NCI-H345 treated with DMSO at 0.1 percent for 48 hours (cell line): ENCODE measurements at regions not wholly inside any gene's neighbourhood (a gene's known extent, or its start where the extent isn't known, plus 50 kb on each side); places are given as distances from the start of the nearest gene placed in this dataset.
"Not testable (repeated sequence)": the region's sequence is repeated elsewhere in the genome, so short reads cannot be mapped to it uniquely, and the experiment has no call there.

Experiments used
- DNase-seq: peaks from one replicate; lab custom pipeline; 2025; ENCODE audit not compliant: unreplicated experiment; lab: John Stamatoyannopoulos, UW

DNA sequence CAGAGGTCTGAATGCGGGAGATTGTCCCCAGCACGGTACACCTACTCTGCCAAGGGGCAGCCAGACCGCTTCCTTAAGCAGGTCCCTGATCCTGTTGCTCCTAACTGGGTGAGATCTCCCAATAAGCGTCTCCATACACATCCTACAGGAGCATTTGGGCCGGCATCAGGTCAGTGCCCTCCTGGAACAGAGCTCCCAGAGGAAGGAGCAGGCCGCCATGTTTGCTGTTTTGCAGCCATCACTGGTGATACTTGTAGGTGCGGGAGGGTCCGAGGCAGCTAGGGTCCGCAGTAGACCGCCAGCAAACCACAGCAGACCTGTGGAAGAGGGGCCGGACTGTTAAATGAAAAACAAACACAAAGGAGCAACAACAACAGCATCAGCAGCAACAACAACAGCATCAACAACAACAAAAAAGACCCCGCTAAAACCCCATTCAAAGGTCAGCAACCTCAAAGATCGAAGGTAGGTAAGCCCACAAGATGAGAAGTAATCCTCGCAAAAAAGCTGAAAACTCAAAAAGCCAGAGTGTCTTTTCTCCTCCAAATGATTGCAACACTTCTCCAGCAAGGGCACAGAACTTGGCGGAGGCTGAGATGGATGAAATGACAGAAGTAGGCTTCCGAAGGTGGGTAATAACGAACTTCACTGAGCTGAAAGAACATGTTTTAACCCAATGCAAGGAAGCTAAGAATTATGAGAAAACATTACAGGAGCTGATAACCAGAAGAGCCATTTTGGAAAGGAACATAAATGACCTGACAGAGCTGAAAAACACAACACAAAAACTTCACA lies 79.0 kb upstream of the CDH7 start:
- DNase-seq, result no peak

DNA sequence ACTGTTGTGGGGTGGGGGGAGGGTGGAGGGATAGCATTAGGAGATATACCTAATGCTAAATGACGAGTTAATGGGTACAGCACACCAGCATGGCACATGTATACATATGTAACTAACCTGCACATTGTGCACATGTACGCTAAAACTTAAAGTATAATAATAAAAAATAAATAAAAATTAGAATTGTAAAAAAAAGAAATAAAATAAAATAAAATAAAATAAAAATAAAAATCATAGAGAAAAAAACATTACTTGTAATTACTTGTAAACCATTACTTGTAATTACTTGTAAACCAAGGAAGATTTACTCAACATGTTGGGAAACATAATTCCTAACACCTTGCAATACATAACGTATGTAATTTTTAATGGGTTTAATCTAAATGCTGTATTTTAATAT lies 80.7 kb upstream of the CDH7 start:
- not testable (repeated sequence) for DNase-seq

GRCh38 chr18:65661391-65661790 lies 89.4 kb upstream of the CDH7 start:
- DNase-seq, result no peak

DNA sequence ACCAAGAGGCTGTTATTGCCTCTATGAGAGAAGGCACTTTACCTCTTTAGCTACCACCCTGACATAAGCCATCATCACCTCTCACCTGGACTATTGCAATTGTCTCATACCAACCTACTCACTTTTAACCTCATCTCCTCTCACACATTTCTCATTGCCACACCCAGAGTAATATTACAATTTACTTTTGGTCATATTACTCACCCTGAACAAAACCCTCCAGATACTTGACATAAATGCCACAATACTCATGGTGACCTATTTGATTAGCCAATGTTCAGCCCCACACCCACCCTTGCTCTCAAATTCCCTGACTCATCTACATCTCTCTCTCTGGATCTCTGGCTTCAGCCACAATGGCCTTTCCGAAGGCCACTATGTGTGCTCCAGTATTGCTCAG lies 90.9 kb upstream of the CDH7 start:
- DNase-seq, result no peak

- no peak for DNase-seq
These were observed 91.5 kb upstream of the CDH7 start for GRCh38 chr18:65659312-65659711.

GRCh38 chr18:65651192-65651591 lies 99.6 kb upstream of the CDH7 start:
- no peak for DNase-seq

DNA sequence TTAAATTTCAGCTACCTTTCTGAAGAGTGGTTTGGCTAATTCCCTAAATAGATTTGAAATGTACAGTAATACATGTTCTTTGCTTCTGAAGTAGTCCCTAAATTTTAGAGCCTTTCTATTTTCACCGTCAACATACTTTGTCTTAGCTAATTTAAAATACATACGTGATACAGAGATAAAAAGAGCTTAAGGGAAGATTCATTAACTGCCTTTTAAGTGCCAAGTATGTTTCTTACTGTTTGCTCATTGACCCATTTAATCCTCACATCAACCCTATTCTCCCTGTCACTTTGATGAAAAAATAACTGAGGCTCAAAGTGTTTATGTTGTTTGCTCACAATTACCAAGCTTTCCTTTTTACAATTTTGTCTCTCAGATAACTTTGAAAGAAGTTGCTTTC lies 118.6 kb upstream of the CDH7 start:
- no peak for DNase-seq

- DNase-seq, result no peak
These were observed 119.0 kb upstream of the CDH7 start for GRCh38 chr18:65631766-65632165.

DNA sequence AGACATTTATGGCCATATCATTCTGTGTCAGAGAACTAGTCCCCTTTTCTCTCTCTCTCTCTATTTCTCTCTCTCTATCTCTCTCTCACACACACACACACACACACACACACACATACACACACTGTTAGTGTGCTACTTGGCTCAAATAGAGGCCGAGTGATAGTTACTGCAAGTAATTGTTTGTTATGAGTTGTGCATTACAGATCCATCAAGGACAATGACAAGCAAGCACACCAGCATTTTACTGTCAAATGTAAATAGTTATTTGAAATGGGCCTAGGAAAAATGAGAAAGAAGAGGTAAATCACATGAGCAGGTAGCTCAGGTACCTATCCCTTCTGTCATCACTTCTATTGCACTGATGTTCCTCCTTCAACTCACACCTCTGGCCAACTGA lies 122.4 kb upstream of the CDH7 start:
- DNase-seq, result no peak

DNA sequence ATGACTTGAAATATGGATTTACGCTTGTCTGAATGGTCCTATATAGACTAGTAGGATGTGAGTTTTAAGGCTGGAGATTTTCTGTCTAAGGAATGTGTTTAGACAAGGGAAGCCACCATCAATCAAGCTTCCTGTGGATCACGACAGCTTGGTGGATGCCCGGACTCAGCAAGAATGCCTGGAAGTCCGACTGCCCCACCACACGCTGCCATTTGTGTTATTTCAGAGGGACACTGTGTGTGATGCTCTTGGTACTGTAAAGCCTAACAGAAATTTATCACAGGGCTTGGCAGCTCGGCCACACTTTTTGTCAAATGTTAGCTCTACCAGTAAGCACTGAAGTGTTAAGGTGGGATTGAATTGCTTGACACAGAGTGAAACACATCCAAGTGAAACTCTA lies 127.1 kb upstream of the CDH7 start:
- DNase-seq, result no peak

- no peak for DNase-seq
These were observed 128.4 kb upstream of the CDH7 start for GRCh38 chr18:65622436-65622835.

DNA sequence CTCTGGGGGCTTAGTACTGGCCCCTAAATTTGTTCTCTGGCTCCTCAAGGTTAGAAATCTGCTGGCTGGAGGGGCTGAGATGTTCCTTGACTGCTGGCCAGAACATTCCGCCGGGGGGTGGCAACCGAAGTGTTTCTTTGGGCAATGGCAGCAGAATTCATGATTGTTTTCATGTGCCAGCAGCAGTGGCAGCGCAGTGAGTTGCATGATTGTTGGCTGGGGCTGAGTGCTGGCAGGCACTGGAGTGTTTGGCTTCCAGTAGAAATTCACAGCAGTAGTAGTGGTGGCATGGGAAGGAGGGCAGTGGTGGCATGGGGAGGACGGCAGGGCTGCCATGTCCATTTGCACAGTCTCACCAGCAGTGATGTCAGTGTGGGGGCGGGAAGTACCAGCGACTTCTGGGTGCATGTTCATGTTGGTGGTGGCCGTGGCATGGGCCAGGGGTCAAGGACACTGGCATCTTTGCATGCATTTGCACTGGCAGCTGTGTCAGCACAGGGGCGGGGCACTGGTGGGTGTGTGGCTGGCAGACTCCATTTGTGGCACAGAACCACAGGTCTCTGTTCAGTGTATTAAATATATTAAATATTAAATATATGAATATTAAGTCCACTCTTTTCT lies 130.6 kb upstream of the CDH7 start:
- DNase-seq, result no peak

GRCh38 chr18:65610939-65611338 lies 139.9 kb upstream of the CDH7 start:
- no peak for DNase-seq

DNA sequence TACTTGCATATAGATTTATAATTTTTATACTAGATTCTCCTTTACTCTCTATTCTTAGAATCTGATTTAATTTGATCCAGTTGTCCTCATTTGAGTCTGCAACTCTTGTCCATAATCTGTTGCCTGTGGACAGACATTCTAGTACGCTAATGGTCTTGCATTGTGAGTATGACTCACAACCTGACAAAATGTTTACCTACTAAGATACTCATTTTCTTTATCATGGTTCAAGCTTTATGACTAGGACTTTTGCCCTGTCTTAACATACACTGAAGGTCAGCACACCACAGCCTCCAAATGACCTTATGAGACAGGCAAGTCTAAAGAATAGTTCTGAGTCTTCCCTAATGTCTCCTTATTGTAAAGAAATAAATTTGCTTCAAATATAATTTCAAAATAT lies 142.3 kb upstream of the CDH7 start:
- DNase-seq, result no peak

DNA sequence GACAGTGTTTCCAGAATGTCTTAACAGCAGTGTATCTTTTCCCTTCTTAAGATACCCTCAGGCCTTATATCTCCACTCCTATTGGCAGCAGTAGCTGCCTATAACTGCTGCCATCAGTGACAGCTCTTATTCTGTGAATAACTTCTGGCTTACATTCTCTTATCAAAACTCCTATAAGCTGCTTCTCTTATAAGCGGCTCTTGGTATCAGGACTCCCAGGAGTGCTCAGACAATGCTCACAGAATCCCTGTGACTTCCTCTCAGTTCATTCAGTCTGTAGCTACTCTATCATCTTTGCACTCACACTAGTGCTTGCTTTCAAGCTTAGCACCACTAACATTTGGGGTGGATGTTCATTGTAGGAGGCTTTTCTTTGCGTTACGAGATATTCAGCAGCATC lies 143.7 kb upstream of the CDH7 start:
- DNase-seq, result no peak

DNA sequence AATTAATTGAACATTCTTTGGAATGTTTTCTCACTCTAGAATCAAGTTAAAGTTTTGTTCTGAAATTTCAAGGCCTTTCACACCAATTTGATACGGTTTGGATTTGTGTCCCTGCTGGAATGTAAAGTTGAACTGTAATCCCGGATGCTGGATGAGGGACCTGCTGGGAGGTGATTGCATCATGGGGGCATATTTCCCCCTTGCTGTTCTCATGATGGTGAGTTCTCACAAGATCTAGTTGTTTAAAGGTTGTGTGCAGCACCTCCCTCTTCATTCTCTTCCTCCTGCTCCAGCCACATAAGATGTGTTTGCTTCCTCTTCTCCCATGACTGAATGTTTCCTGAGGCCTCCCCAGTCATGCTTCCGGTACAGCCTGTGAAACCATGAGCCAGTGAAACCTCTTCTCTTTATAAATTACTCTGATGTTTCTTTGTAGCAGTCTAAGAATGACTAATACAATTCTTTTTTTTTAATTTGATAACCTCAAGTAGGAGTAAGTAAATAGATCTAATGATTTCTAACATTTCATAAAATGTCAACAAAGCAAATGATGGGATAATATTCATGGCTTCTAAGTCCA lies 144.2 kb upstream of the CDH7 start:
- DNase-seq, result no peak

- not testable (repeated sequence) for DNase-seq
These were observed 145.5 kb upstream of the CDH7 start for GRCh38 chr18:65605352-65605751.

- no peak for DNase-seq
These were observed 149.0 kb upstream of the CDH7 start for GRCh38 chr18:65601775-65602174.

GRCh38 chr18:65592435-65592834 lies 158.4 kb upstream of the CDH7 start:
- no peak for DNase-seq

- no peak for DNase-seq
These were observed 163.3 kb upstream of the CDH7 start for GRCh38 chr18:65587491-65587890.

DNA sequence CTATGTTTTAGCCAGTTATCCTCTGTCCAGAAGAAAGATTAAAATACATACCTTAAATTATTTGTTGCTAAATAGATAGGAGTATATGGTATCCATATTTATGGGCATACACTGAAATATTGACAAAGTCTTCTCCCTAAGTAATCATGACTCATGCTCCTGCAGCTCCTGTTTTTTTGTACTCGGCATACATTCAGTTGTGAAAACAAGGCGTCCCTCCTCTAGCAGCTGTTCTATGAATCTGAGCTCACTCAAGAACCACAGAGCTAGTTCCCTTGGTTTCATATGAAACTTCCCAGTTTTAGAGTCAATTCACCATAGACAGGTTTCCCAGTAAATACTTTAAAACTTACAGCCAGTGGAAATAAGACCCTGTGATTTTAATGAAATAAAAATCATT lies 168.7 kb upstream of the CDH7 start:
- not testable (repeated sequence) for DNase-seq

DNA sequence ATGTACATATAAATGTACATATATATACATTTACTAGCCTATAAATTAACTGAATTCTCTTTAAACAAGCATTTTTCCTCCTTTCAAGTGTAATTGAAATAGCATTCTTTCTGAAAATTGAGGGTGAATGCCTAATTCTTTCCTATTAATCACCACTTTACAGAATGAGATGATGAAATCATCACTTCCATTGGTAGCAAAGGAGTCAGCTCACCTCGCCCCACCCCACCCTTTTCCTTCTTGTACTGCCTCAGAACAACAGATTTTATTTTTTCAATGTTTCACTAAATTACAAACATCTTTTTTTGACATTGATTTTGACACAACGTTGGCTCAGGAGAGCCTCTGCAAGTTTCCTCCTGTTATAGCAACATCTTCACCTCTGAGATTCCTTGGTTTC lies 181.9 kb upstream of the CDH7 start:
- no peak for DNase-seq

- DNase-seq, result peak; percentile 9
These were observed 183.4 kb upstream of the CDH7 start for GRCh38 chr18:65567372-65567771.
